CD14-positive monocyte (primary cell): ENCODE measurements at regions not wholly inside any gene's neighbourhood (a gene's known extent, or its start where the extent isn't known, plus 50 kb on each side); places are given as distances from the start of the nearest gene placed in this dataset.

Experiments
- DNase-seq, 3 donors: peaks; one replicate each; pipeline ENCODE4 v3.0.0-alpha.2; 2011 to 2022
- H2AFZ ChIP-seq: 2 replicates; pipeline ENCODE4 v1.6.0; 2012; ENCODE audit warnings: mild to moderate bottlenecking, low read depth, low read length, inconsistent platforms; ENCODE audit not compliant: insufficient read depth, poor library complexity, severe bottlenecking
- H3K27ac ChIP-seq, 2 donors: 1 replicate in 1 of 2; 2 replicates in 1 of 2; pipeline ENCODE4 v1.5.1; 2012 to 2013; ENCODE audit warnings: low read length in 2 of 2, control low read depth in 1 of 2, inconsistent platforms in 1 of 2, low read depth in 1 of 2, mild to moderate bottlenecking in 1 of 2
- H3K27me3 ChIP-seq, 2 donors: one replicate each; pipeline versions ENCODE4 v1.6.0 to v1.6.1; 2011 to 2013; ENCODE audit warnings: low read length in 2 of 2; ENCODE audit not compliant: control insufficient read depth in 2 of 2, insufficient read depth in 2 of 2
- H3K36me3 ChIP-seq, 2 donors: replicated peaks in 1 of 2; 1 replicate in 1 of 2; 2 replicates in 1 of 2; pipeline versions ENCODE4 v1.5.1 to v1.6.1; 2012 to 2013; ENCODE audit warnings: low read length in 2 of 2, control low read depth in 1 of 2, inconsistent platforms in 1 of 2, mild to moderate bottlenecking in 1 of 2; ENCODE audit not compliant: insufficient read depth in 2 of 2, control insufficient read depth in 1 of 2
- H3K4me1 ChIP-seq, 2 donors: 1 replicate in 1 of 2; 2 replicates in 1 of 2; pipeline versions ENCODE4 v1.5.1 to v1.6.1; 2012 to 2013; ENCODE audit warnings: low read length in 2 of 2, control low read depth in 1 of 2, inconsistent platforms in 1 of 2, mild to moderate bottlenecking in 1 of 2, moderate library complexity in 1 of 2; ENCODE audit not compliant: insufficient read depth in 2 of 2, control insufficient read depth in 1 of 2
- H3K4me2 ChIP-seq: replicated peaks from 2 replicates; pipeline ENCODE3; 2012; ENCODE audit warnings: low read length, moderate library complexity, mild to moderate bottlenecking; ENCODE audit not compliant: poor library complexity, severe bottlenecking; ENCODE audit errors: extremely low read depth
- H3K4me3 ChIP-seq, 3 experiments: fragments of 200-600 bp in 1 of 3; sonication (generic) in 1 of 3; replicated peaks in 1 of 3; 1 replicate in 2 of 3; 2 replicates in 1 of 3; pipeline ENCODE4 v1.5.1; 2011 to 2013; ENCODE audit warnings: low read length in 3 of 3, mild to moderate bottlenecking in 3 of 3, control low read depth in 2 of 3, low read depth in 2 of 3, inconsistent platforms in 1 of 3, moderate library complexity in 1 of 3
- H3K79me2 ChIP-seq: 2 replicates; pipeline ENCODE4 v1.6.0; 2012; ENCODE audit warnings: mild to moderate bottlenecking, control low read depth, inconsistent platforms, low read length, moderate library complexity; ENCODE audit not compliant: insufficient read depth
- H3K9ac ChIP-seq: 2 replicates; pipeline ENCODE4 v1.6.0; 2017; ENCODE audit warnings: low read length, mild to moderate bottlenecking; ENCODE audit not compliant: insufficient read depth, poor library complexity, severe bottlenecking
- H3K9me3 ChIP-seq, 2 donors: replicated peaks in 1 of 2; 1 replicate in 1 of 2; 2 replicates in 1 of 2; pipeline versions ENCODE4 v1.5.1 to v1.6.1; 2012 to 2013; ENCODE audit warnings: low read length in 2 of 2, control low read depth in 1 of 2; ENCODE audit not compliant: control insufficient read depth in 1 of 2, insufficient read depth in 1 of 2
- H4K20me1 ChIP-seq: 2 replicates; pipeline ENCODE4 v1.6.0; 2012; ENCODE audit warnings: mild to moderate bottlenecking, low read length, control low read depth, moderate library complexity; ENCODE audit not compliant: insufficient read depth
- H3K27ac Mint-ChIP-seq, 7 donors: one replicate each; pipeline ENCODE4 v1.8.0; 2020; ENCODE audit warnings: mild to moderate bottlenecking in 7 of 7, mixed read lengths in 7 of 7, moderate library complexity in 6 of 7, inconsistent platforms in 2 of 7
- H3K27me3 Mint-ChIP-seq, 3 donors: one replicate each; pipeline ENCODE4 v1.8.0; 2021 to 2022; ENCODE audit warnings: low read depth in 3 of 3, mild to moderate bottlenecking in 3 of 3, mixed read lengths in 3 of 3, moderate library complexity in 3 of 3, inconsistent platforms in 1 of 3
- H3K36me3 Mint-ChIP-seq, 2 donors: one replicate each; pipeline ENCODE4 v1.8.0; 2020; ENCODE audit warnings: mixed read lengths in 2 of 2, inconsistent platforms in 1 of 2, mild to moderate bottlenecking in 1 of 2
- H3K4me1 Mint-ChIP-seq: one replicate; pipeline ENCODE4 v1.8.0; 2020; ENCODE audit warnings: mild to moderate bottlenecking, mixed read lengths
- H3K4me3 Mint-ChIP-seq, 2 donors: one replicate each; pipeline ENCODE4 v1.8.0; 2020; ENCODE audit warnings: mild to moderate bottlenecking in 2 of 2, mixed read lengths in 2 of 2, moderate library complexity in 1 of 2
- H3K9me3 Mint-ChIP-seq, 7 donors: one replicate each; pipeline ENCODE4 v1.8.0; 2020 to 2022; ENCODE audit warnings: mixed read lengths in 7 of 7, mild to moderate bottlenecking in 6 of 7, moderate library complexity in 6 of 7, inconsistent platforms in 2 of 7
- CTCF ChIP-seq: fragments of 200-600 bp; IDR thresholded peaks from one replicate; pipeline ENCODE4 v1.8.0; 2022; ENCODE audit warnings: antibody characterized with exemption, mild to moderate bottlenecking
- WGBS: methylation state at CpG from one replicate; pipeline ENCODE4 v1.1.5; 2013; ENCODE audit warnings: missing lambda C conversion rate; ENCODE audit not compliant: insufficient coverage; 5-methylcytosine and 5-hydroxymethylcytosine counted together
- intact Hi-C, 2 donors: fragments of 100-400 bp; cut with micrococcal nuclease; formaldehyde crosslinking; loops; one replicate each; pipeline versions ENCODE4 v1.15.0 to v1.15.1; 2023

DNA sequence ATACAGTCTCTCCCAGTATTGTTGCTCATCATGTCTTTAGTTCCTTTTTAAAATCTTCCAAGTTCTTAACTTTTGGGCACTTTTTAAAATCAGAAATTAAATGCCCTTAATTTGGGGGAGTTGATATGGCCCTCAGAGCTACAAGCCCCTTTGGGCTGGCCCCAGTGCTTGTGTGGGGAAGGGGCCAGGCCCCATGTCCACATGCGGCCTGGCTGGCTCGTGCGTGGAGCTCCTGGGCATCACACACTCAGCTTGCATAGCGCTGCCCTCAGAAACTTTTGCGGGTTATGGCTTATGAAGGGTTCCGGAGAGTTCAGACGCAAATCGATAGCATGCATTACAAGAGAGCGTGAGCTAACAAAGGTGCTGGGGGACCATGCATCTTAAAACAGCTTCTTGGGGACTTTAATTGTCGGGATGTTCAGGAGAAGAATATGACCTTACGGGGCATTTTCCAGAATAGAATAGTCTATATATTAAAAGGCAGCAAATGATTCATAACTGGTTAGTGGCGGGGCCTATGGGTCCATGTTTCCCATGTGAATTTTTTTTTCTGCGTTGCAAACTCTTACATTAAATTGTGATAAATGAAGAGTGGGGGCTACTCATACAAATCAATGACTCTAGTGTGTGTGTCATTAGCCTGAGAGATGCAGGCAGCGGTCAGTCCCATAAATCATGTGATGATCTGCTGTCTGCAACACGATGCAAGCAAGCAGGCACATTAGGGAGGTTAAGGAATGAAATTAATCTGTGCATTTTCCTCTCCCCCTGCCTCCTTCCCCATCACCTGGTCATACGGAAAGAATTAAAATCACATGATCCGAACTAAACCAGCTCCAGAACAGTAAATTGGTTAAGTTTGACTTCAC is 185.8 kb upstream of the TSHZ3 start:
- Histone ChIP-seq H3K27me3 (no peaks in the 10 kb centered on the region), H3K79me2 (no peaks in the 10 kb centered on the region), H3K36me3 (no peaks in the 10 kb centered on the region), H3K9ac (no peak overlapping the region), H3K4me3 (no peak overlapping the region), H3K4me2 (no peak overlapping the region), H3K27ac (no peak overlapping the region), H3K9me3 (peaks cover 0 to 14% of the 10 kb centered on the region in 2 donors), H4K20me1 (no peaks in the 10 kb centered on the region), H3K4me1 (no peaks in the 10 kb centered on the region), H2AFZ (no peak overlapping the region)
- H3K4me3 Mint-ChIP-seq, result no peak overlapping the region
- H3K9me3 Mint-ChIP-seq, result peaks cover 0 to 12% (median 4%) of the 10 kb centered on the region in 7 donors
- intact Hi-C loops, result no loop called here
- TF ChIP-seq CTCF, result no peak
- no peaks in the 10 kb centered on the region for H3K36me3 Mint-ChIP-seq
- DNase-seq, result no peak
- WGBS, result 90% methylated on average over 9 of the region's 17 CpGs
- H3K27me3 Mint-ChIP-seq, result peaks cover 3 to 4% (median 3%) of the 10 kb centered on the region in 3 donors
- H3K4me1 Mint-ChIP-seq, result no peaks in the 10 kb centered on the region
- H3K27ac Mint-ChIP-seq, result no peak overlapping the region

GRCh38 chr19:31535691-31536460 is 186.6 kb upstream of the TSHZ3 start:
- H3K9me3 ChIP-seq, result peaks cover 0 to 14% of the 10 kb centered on the region in 2 donors
- WGBS, result 97% methylated on average over 7 of the region's 8 CpGs
- no peaks in the 10 kb centered on the region for H3K4me1 ChIP-seq
- no peaks in the 10 kb centered on the region for H3K36me3 ChIP-seq
- no peaks in the 10 kb centered on the region for H3K79me2 ChIP-seq
- Mint-ChIP-seq H3K27me3 (peaks cover 3 to 4% (median 3%) of the 10 kb centered on the region in 3 donors), H3K4me1 (no peaks in the 10 kb centered on the region), H3K27ac (peak overlapping the region in 1 of 7 donors; percentile 33), H3K9me3 (peaks cover 2 to 12% (median 4%) of the 10 kb centered on the region in 7 donors), H3K36me3 (no peaks in the 10 kb centered on the region), H3K4me3 (no peak overlapping the region)
- intact Hi-C loops, result no loop called here
- no peak for TF ChIP-seq CTCF
- no peaks in the 10 kb centered on the region for H3K27me3 ChIP-seq
- H3K4me3 ChIP-seq, result no peak overlapping the region
- H2AFZ ChIP-seq, result no peak overlapping the region
- H3K27ac ChIP-seq, result no peak overlapping the region
- H4K20me1 ChIP-seq, result no peaks in the 10 kb centered on the region
- no peak overlapping the region for H3K9ac ChIP-seq
- no peak for DNase-seq
- H3K4me2 ChIP-seq, result no peak overlapping the region
